ENCODE measurements at regions not wholly inside any gene's neighbourhood (a gene's known extent, or its start where the extent isn't known, plus 50 kb on each side); places are given as distances from the start of the nearest gene placed in this dataset.

DNA sequence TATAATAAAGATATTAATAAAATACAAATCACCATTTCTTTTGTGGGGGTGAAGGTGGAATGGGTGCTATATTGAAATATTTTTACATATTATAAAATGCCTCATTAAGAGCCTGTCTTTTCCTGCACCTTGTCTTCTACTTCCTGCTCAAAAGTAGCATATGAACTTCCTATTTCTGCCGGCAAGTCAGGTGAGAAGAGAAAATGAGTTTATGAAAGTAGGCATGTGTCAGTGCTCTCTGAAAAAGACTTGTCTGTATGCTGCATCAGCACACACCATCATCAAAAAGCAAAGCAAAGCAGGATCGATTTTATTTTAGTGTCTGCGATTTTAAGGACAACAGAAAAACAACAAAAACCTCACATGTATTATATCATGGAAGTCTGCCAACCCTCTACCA lies 114.2 kb downstream of the RAP2A start:
- RAD21 ChIA-PET (ENCODE audit: unreplicated experiment) = no interaction called here
- no peak overlapping the region for H3K27ac ChIP-seq (ENCODE audit: control insufficient read depth, insufficient read depth)
- 35% methylated on average over 3 of the region's 3 CpGs for WGBS (ENCODE audit: insufficient coverage, insufficient replicate concordance, low lambda C conversion rate, missing lambda C conversion rate)

DNA sequence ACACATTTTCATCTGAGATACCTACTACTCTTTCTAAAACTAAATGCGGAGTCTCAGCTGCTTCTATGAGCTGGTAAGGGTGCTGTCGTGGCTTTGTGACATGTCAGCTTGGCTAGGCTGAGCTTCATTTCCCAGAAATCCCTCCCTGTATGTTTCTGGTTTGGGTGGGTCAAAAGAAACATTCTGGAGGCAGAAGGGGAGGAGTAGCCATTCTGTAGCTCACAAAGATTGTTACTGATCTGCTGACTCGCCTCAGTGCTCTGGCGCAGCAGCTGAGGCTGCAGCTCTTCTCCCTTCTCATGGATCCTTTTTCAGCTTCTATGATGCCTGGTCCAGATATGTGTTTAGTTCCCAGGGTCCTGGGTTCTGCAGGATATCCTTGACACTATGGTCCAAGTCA lies 114.7 kb downstream of the RAP2A start:
- 66% methylated on average over 4 of the region's 4 CpGs for WGBS (ENCODE audit: insufficient coverage, insufficient replicate concordance, low lambda C conversion rate, missing lambda C conversion rate)
- no TSS peak for BruUV-seq (replicated peaks)
- ChIA-PET POLR2A (no interaction called here), RAD21 (ENCODE audit: unreplicated experiment) (no interaction called here), CTCF (no interaction called here), SMC1A (ENCODE audit: uncharacterized antibody, unreplicated experiment) (interaction anchor here (0.7 kb wide), 1 partner anchor 99 kb away, joined by 3 read pairs; no protein-coding TSS in a partner anchor)
- no peak overlapping the region for H3K9ac ChIP-seq (ENCODE audit: control insufficient read depth, insufficient read depth, low read length)
- no peaks in the 10 kb centered on the region for H3K9me3 ChIP-seq (replicated peaks; ENCODE audit: control insufficient read depth, insufficient read depth, low read length)
- no peaks in the 10 kb centered on the region for H4K20me1 ChIP-seq (ENCODE audit: control insufficient read depth, insufficient read depth)
- H3K27me3 ChIP-seq (replicated peaks in 1 of 2; ENCODE audit: control insufficient read depth in 2 of 2, insufficient read depth in 2 of 2, low read length in 1 of 2) = no peaks in the 10 kb centered on the region
- in situ Hi-C loops (cut with MboI) (no loop called here), intact Hi-C loops (cut with micrococcal nuclease; ENCODE audit: unreplicated experiment) (no loop called here)
- no peak overlapping the region for H3K4me2 ChIP-seq (ENCODE audit: control insufficient read depth, insufficient read depth)
- ATAC-seq (no peak), FAIRE-seq (no peak), DNase-seq (ENCODE audit: low read depth, low spot score) (no peak)
- no peak overlapping the region for H2AFZ ChIP-seq (ENCODE audit: control insufficient read depth, low read depth, low read length)
- H3K36me3 ChIP-seq (ENCODE audit: control insufficient read depth in 2 of 2, insufficient read depth in 2 of 2, low read length in 1 of 2) = no peaks in the 10 kb centered on the region
- no peak overlapping the region for H3K27ac ChIP-seq (ENCODE audit: control insufficient read depth, insufficient read depth)
- H3K4me1 ChIP-seq (ENCODE audit: control insufficient read depth, insufficient read depth, low read length) = no peaks in the 10 kb centered on the region
- H3K4me3 ChIP-seq = no peak overlapping the region
- H3K79me2 ChIP-seq (ENCODE audit: control insufficient read depth, insufficient read depth, low read length) = no peaks in the 10 kb centered on the region
- no peak for TF ChIP-seq CBFB (IDR thresholded peaks at IDR 0.05; ENCODE audit: low read depth)
- TF ChIP-seq SREBF1 (IDR thresholded peaks at IDR 0.05; ENCODE audit: low read length) = no peak
- TF ChIP-seq, protein P1, sequence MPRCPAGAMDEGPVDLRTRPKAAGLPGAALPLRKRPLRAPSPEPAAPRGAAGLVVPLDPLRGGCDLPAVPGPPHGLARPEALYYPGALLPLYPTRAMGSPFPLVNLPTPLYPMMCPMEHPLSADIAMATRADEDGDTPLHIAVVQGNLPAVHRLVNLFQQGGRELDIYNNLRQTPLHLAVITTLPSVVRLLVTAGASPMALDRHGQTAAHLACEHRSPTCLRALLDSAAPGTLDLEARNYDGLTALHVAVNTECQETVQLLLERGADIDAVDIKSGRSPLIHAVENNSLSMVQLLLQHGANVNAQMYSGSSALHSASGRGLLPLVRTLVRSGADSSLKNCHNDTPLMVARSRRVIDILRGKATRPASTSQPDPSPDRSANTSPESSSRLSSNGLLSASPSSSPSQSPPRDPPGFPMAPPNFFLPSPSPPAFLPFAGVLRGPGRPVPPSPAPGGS (IDR thresholded peaks at IDR 0.05; ENCODE audit: borderline replicate concordance, insufficient read depth, low read depth, low read length, poor library complexity, severe bottlenecking) = no peak
- no peak for TF ChIP-seq NR2C1 (IDR thresholded peaks at IDR 0.05)
- no peak for TF ChIP-seq POLR2AphosphoS2 (IDR thresholded peaks at IDR 0.05; ENCODE audit: low read depth, low read length)
- TF ChIP-seq CHD1 (IDR thresholded peaks at IDR 0.05; ENCODE audit: low read depth, low read length) = no peak
- TF ChIP-seq SMAD5 (IDR thresholded peaks at IDR 0.05; ENCODE audit: low read depth) = no peak
- no peak for TF ChIP-seq NRF1 (conservative IDR thresholded peaks at IDR 0.05; ENCODE audit: low read depth, low read length)
- TF ChIP-seq JUND (IDR thresholded peaks at IDR 0.05; ENCODE audit: low read depth, low read length) = no peak
- TF ChIP-seq, protein P2, sequence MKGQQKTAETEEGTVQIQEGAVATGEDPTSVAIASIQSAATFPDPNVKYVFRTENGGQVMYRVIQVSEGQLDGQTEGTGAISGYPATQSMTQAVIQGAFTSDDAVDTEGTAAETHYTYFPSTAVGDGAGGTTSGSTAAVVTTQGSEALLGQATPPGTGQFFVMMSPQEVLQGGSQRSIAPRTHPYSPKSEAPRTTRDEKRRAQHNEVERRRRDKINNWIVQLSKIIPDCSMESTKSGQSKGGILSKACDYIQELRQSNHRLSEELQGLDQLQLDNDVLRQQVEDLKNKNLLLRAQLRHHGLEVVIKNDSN (IDR thresholded peaks at IDR 0.05; ENCODE audit: borderline replicate concordance, extremely low read length, insufficient read depth, low read depth, low read length) = no peak
- TF ChIP-seq, protein P3, sequence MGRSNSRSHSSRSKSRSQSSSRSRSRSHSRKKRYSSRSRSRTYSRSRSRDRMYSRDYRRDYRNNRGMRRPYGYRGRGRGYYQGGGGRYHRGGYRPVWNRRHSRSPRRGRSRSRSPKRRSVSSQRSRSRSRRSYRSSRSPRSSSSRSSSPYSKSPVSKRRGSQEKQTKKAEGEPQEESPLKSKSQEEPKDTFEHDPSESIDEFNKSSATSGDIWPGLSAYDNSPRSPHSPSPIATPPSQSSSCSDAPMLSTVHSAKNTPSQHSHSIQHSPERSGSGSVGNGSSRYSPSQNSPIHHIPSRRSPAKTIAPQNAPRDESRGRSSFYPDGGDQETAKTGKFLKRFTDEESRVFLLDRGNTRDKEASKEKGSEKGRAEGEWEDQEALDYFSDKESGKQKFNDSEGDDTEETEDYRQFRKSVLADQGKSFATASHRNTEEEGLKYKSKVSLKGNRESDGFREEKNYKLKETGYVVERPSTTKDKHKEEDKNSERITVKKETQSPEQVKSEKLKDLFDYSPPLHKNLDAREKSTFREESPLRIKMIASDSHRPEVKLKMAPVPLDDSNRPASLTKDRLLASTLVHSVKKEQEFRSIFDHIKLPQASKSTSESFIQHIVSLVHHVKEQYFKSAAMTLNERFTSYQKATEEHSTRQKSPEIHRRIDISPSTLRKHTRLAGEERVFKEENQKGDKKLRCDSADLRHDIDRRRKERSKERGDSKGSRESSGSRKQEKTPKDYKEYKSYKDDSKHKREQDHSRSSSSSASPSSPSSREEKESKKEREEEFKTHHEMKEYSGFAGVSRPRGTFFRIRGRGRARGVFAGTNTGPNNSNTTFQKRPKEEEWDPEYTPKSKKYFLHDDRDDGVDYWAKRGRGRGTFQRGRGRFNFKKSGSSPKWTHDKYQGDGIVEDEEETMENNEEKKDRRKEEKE (IDR thresholded peaks at IDR 0.05) = no peak
- no peak for TF ChIP-seq SRF (IDR thresholded peaks at IDR 0.05; ENCODE audit: low read depth in 2 of 2, low read length in 2 of 2)
- TF ChIP-seq CHD2 (IDR thresholded peaks at IDR 0.05; ENCODE audit: borderline replicate concordance, low read depth, low read length) = no peak

More for the DNA sequence above, 114.2 kb downstream of the RAP2A start:
- no TSS peak for BruUV-seq (replicated peaks)
- Histone ChIP-seq H3K4me1 (ENCODE audit: control insufficient read depth, insufficient read depth, low read length) (no peaks in the 10 kb centered on the region), H3K4me2 (ENCODE audit: control insufficient read depth, insufficient read depth) (no peak overlapping the region), H3K79me2 (ENCODE audit: control insufficient read depth, insufficient read depth, low read length) (no peaks in the 10 kb centered on the region), H4K20me1 (ENCODE audit: control insufficient read depth, insufficient read depth) (no peaks in the 10 kb centered on the region), H2AFZ (ENCODE audit: control insufficient read depth, low read depth, low read length) (no peak overlapping the region), H3K4me3 (no peak overlapping the region), H3K36me3 (ENCODE audit: control insufficient read depth in 2 of 2, insufficient read depth in 2 of 2, low read length in 1 of 2) (no peaks in the 10 kb centered on the region), H3K9ac (ENCODE audit: control insufficient read depth, insufficient read depth, low read length) (no peak overlapping the region), H3K9me3 (replicated peaks; ENCODE audit: control insufficient read depth, insufficient read depth, low read length) (no peaks in the 10 kb centered on the region), H3K27me3 (replicated peaks in 1 of 2; ENCODE audit: control insufficient read depth in 2 of 2, insufficient read depth in 2 of 2, low read length in 1 of 2) (no peaks in the 10 kb centered on the region)
- SMC1A ChIA-PET (ENCODE audit: uncharacterized antibody, unreplicated experiment) = no interaction called here
- ATAC-seq (peak; percentile 40; the same call in 2 of the 3 replicates), DNase-seq (ENCODE audit: low read depth, low spot score) (no peak), FAIRE-seq (no peak)
- in situ Hi-C loops (cut with MboI) (no loop called here), intact Hi-C loops (cut with micrococcal nuclease; ENCODE audit: unreplicated experiment) (no loop called here)
- TF ChIP-seq ETV6 (conservative IDR thresholded peaks at IDR 0.05 in 1 of 2, IDR thresholded peaks at IDR 0.05 in 1 of 2; ENCODE audit: borderline replicate concordance in 1 of 2, low read depth in 1 of 2) = peak in 1 of 2 experiments; percentile 33; a peak in 1 of 4 replicates
- no peak for TF ChIP-seq CBX3 (IDR thresholded peaks at IDR 0.05; ENCODE audit: borderline replicate concordance, low read depth)
- POLR2A ChIA-PET = no interaction called here
- CTCF ChIA-PET = no interaction called here

Data from GM12878 (cell line).